NOMO-1 treated with dmso at 0.1 percent for 144 hours (cell line): ENCODE measurements at regions not wholly inside any gene's neighbourhood (a gene's known extent, or its start where the extent isn't known, plus 50 kb on each side); places are given as distances from the start of the nearest gene placed in this dataset.

Experiments used
- DNase-seq: peaks from one replicate; lab custom pipeline; 2025; ENCODE audit not compliant: unreplicated experiment; lab: John Stamatoyannopoulos, UW

- DNase-seq, result no peak
Measured at GRCh38 chr2:236964291-236964690, 121.4 kb upstream of the COPS8 start.

- DNase-seq, result no peak
Measured at GRCh38 chr2:236965021-236965840, 120.5 kb upstream of the COPS8 start.

- DNase-seq, result no peak
Measured at GRCh38 chr2:236965841-236966096, 119.9 kb upstream of the COPS8 start.

- no peak for DNase-seq
Measured at GRCh38 chr2:236967499-236967783, 118.2 kb upstream of the COPS8 start.

- peak; percentile 43 for DNase-seq
Measured at GRCh38 chr2:236968101-236968879, 117.4 kb upstream of the COPS8 start.

- DNase-seq, result no peak
Measured at GRCh38 chr2:236968880-236969534, 116.7 kb upstream of the COPS8 start.

GRCh38 chr2:236969767-236970655 lies 115.7 kb upstream of the COPS8 start:
- no peak for DNase-seq

- DNase-seq, result no peak
Measured at GRCh38 chr2:236970656-236971010, 115.1 kb upstream of the COPS8 start.

- DNase-seq, result peak; percentile 52
Measured at GRCh38 chr2:236971131-236971821, 114.4 kb upstream of the COPS8 start.

- no peak for DNase-seq
Measured at GRCh38 chr2:236971919-236972381, 113.7 kb upstream of the COPS8 start.

- no peak for DNase-seq
Measured at GRCh38 chr2:236972491-236973342, 113.0 kb upstream of the COPS8 start.

- no peak for DNase-seq
Measured at GRCh38 chr2:236973343-236973980, 112.2 kb upstream of the COPS8 start.

- no peak for DNase-seq
Measured at GRCh38 chr2:236974148-236974547, 111.5 kb upstream of the COPS8 start.

- DNase-seq, result no peak
Measured at GRCh38 chr2:236974752-236975151, 110.9 kb upstream of the COPS8 start.

- no peak for DNase-seq
Measured at GRCh38 chr2:236975766-236976165, 109.9 kb upstream of the COPS8 start.

- peak; percentile 72 for DNase-seq
Measured at GRCh38 chr2:236976266-236977062, 109.2 kb upstream of the COPS8 start.

GRCh38 chr2:236977063-236977851 lies 108.4 kb upstream of the COPS8 start:
- DNase-seq, result no peak
